Vagina (tissue), 2 donors: ENCODE measurements at regions not wholly inside any gene's neighbourhood (a gene's known extent, or its start where the extent isn't known, plus 50 kb on each side); places are given as distances from the start of the nearest gene placed in this dataset.

Source experiments
- CTCF ChIP-seq, 3 experiments: fragments of 450-650 bp in 2 of 3; fragments of 200-600 bp in 1 of 3; sonication (generic) in 1 of 3; IDR thresholded peaks; one replicate each; pipeline ENCODE4 v1.5.1; 2017 to 2019; ENCODE audit warnings: antibody characterized with exemption in 3 of 3, mild to moderate bottlenecking in 2 of 3, moderate library complexity in 2 of 3
- POLR2A ChIP-seq, 2 donors: fragments of 450-650 bp; IDR thresholded peaks; one replicate each; pipeline ENCODE4 v1.6.1; 2017; ENCODE audit warnings: antibody characterized with exemption in 2 of 2, mild to moderate bottlenecking in 2 of 2, moderate library complexity in 2 of 2
- POLR2AphosphoS5 ChIP-seq, 2 donors: sonication (generic); formaldehyde crosslinking; IDR thresholded peaks; one replicate each; pipeline ENCODE4 v1.9.0; 2017; ENCODE audit warnings: antibody characterized with exemption in 2 of 2, mild to moderate bottlenecking in 2 of 2, low read depth in 1 of 2; ENCODE audit not compliant: insufficient read depth in 1 of 2

- TF ChIP-seq POLR2A (IDR thresholded peaks at IDR 0.05) (no peak), CTCF (IDR thresholded peaks at IDR 0.05) (no peak), POLR2AphosphoS5 (IDR thresholded peaks at IDR 0.05; ENCODE audit: insufficient read depth in 1 of 2, low read depth in 1 of 2) (no peak)
Observed at GRCh38 chr12:115866909-115867525, 410.5 kb downstream of the MED13L start.
